ENCODE measurements at regions not wholly inside any gene's neighbourhood (a gene's known extent, or its start where the extent isn't known, plus 50 kb on each side); places are given as distances from the start of the nearest gene placed in this dataset.

- Mint-ChIP-seq H3K4me1 (no peaks in the 10 kb centered on the region; a peak in 1 of 4 replicates), H3K4me3 (no peak overlapping the region), H3K27me3 (ENCODE audit: low read depth) (no peaks in the 10 kb centered on the region), H3K36me3 (ENCODE audit: insufficient read depth in 1 of 3, low read depth in 3 of 3) (peaks cover 71 to 92% (median 77%) of the 10 kb centered on the region in 3 experiments), H3K9me3 (peaks cover 19 to 20% of the 10 kb centered on the region in 2 experiments), H3K27ac (0 out of 7 replicates have a peak overlapping the region, but pooled peaks of 1 of the 3 experiments have one; percentile 14)
- Histone ChIP-seq H3K9ac (ENCODE audit: extremely low read depth, insufficient read length, low read length) (no peak overlapping the region), H4K8ac (replicated peaks; ENCODE audit: insufficient read length, low read depth, low read length) (no peak overlapping the region), H2BK12ac (ENCODE audit: insufficient read length, low read depth, low read length) (no peak overlapping the region), H3K27me3 (ENCODE audit: insufficient read depth, low read length) (no peaks in the 10 kb centered on the region), H3K23ac (ENCODE audit: insufficient read length, low read depth, low read length) (no peak overlapping the region), H3K23me2 (ENCODE audit: insufficient read length, low read depth, low read length, poor library complexity, severe bottlenecking) (no peaks in the 10 kb centered on the region), H3K79me1 (ENCODE audit: insufficient read depth, low read depth, low read length, poor library complexity, severe bottlenecking) (peaks cover 3% of the 10 kb centered on the region), H4K5ac (ENCODE audit: insufficient read length, low read depth, low read length) (no peak overlapping the region), H3K4me2 (ENCODE audit: insufficient read depth, insufficient read length, low read length) (no peak overlapping the region), H3K27ac (ENCODE audit: insufficient read length, low read depth, low read length) (no peak overlapping the region), H4K20me1 (ENCODE audit: control insufficient read depth, insufficient read depth, insufficient read length) (peaks cover 2% of the 10 kb centered on the region), H3K18ac (ENCODE audit: insufficient read length, low read depth, low read length) (no peak overlapping the region), H4K91ac (ENCODE audit: insufficient read length, low read depth, low read length) (no peak overlapping the region), H3T11ph (ENCODE audit: low read length) (no peak overlapping the region), H2AK5ac (ENCODE audit: insufficient read length, low read length) (no peak overlapping the region), H2BK5ac (ENCODE audit: insufficient read length, low read length) (no peak overlapping the region), H3K79me2 (ENCODE audit: insufficient read depth, low read length) (peaks cover 4% of the 10 kb centered on the region; the same call in 1 of the 2 replicates), H3K9me3 (ENCODE audit: control insufficient read depth, low read depth, low read length) (no peaks in the 10 kb centered on the region), H3K56ac (ENCODE audit: insufficient read length, low read depth, low read length) (no peak overlapping the region), H3K4ac (ENCODE audit: low read depth, low read length) (no peak overlapping the region), H2BK20ac (ENCODE audit: low read depth, low read length, poor library complexity, severe bottlenecking) (no peak overlapping the region), H2AFZ (ENCODE audit: low read length) (no peak overlapping the region), H2BK15ac (ENCODE audit: low read depth, low read length) (no peak overlapping the region), H2BK120ac (ENCODE audit: low read depth, low read length, poor library complexity, severe bottlenecking) (no peak overlapping the region), H3K14ac (ENCODE audit: insufficient read depth, low read length) (no peak overlapping the region), H3K4me1 (ENCODE audit: insufficient read depth, low read length) (no peaks in the 10 kb centered on the region)
- TF ChIP-seq CTCF (conservative IDR thresholded peaks at IDR 0.05): no peak
- DNase-seq: no peak
- WGBS (ENCODE audit: extremely low coverage, insufficient read length, low lambda C conversion rate): no CpG with 5 or more reads among the region's 5 CpGs
Observed at GRCh38 chr12:124470139-124470538, 97.3 kb downstream of the NCOR2 start.

Data from H9 (cell line).